Suprapubic skin (tissue), 3 donors: ENCODE measurements at regions not wholly inside any gene's neighbourhood (a gene's known extent, or its start where the extent isn't known, plus 50 kb on each side); places are given as distances from the start of the nearest gene placed in this dataset.

Experiments used
- CTCF ChIP-seq, 2 donors: fragments of 200-600 bp in 1 of 2; fragments of 450-650 bp in 1 of 2; sonication (generic) in 1 of 2; IDR thresholded peaks; one replicate each; pipeline ENCODE4 v1.5.1; 2016 to 2019; ENCODE audit warnings: antibody characterized with exemption in 2 of 2, mild to moderate bottlenecking in 1 of 2, moderate library complexity in 1 of 2
- EP300 ChIP-seq: sonication (generic); formaldehyde crosslinking; IDR thresholded peaks from one replicate; pipeline ENCODE4 v1.6.1; 2017; ENCODE audit warnings: antibody characterized with exemption

GRCh38 chr19:37303591-37304171, 67.2 kb upstream of the ZNF527 start:
- TF ChIP-seq EP300 = no peak
- no peak for TF ChIP-seq CTCF (IDR thresholded peaks at IDR 0.05)
